ENCODE measurements at regions not wholly inside any gene's neighbourhood (a gene's known extent, or its start where the extent isn't known, plus 50 kb on each side); places are given as distances from the start of the nearest gene placed in this dataset.

DNA sequence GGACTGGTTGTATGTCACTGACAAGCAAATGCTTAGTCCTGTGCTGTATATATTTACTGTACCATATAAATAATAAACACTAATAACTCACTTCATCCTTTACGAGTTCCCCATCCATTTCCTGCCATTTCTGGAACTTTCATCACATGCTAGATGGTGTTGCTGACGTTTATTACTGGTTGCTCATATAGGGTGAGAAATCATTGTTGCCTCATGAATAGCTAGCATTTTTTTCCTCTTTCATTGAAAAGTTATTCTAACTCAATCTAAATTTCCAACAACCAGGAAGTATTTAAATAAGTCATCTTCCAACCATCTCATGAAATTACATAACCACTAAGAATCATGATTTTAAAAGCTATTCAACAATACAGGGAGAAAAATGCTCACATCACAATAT is 88.6 kb upstream of the RCN1 start:
- no peaks in the 10 kb centered on the region for H3K4me1 Mint-ChIP-seq (ENCODE audit: unreplicated experiment)
- H3K27me3 Mint-ChIP-seq, result peaks cover 52% of the 10 kb centered on the region
- H3K9me3 Mint-ChIP-seq, result no peaks in the 10 kb centered on the region

DNA sequence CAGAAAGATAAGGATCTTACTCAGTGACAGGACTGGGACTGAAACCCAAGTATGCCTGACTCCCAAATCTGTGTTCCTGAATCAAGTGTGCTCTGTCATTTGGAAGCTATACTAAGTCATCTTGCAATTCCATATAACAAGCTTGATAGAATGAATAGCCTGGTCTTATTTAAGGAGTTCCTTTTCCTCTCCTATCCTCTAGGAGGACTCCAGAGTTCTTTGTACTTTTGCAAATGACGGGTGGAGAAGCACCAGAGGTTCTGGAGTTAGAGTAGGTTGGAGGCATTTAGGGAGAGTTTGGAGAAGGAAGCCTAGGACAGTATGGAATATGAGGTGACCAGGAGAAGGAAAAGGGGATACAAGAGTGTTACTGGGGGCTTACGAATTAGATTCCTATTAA is 92.9 kb upstream of the RCN1 start:
- TF ChIP-seq, protein P1, sequence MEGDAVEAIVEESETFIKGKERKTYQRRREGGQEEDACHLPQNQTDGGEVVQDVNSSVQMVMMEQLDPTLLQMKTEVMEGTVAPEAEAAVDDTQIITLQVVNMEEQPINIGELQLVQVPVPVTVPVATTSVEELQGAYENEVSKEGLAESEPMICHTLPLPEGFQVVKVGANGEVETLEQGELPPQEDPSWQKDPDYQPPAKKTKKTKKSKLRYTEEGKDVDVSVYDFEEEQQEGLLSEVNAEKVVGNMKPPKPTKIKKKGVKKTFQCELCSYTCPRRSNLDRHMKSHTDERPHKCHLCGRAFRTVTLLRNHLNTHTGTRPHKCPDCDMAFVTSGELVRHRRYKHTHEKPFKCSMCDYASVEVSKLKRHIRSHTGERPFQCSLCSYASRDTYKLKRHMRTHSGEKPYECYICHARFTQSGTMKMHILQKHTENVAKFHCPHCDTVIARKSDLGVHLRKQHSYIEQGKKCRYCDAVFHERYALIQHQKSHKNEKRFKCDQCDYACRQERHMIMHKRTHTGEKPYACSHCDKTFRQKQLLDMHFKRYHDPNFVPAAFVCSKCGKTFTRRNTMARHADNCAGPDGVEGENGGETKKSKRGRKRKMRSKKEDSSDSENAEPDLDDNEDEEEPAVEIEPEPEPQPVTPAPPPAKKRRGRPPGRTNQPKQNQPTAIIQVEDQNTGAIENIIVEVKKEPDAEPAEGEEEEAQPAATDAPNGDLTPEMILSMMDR (conservative IDR thresholded peaks at IDR 0.05), result no peak

More for the DNA sequence above, 88.6 kb upstream of the RCN1 start:
- Mint-ChIP-seq H3K36me3 (no peaks in the 10 kb centered on the region), H3K4me3 (no peak overlapping the region), H3K27ac (no peak overlapping the region)
- TF ChIP-seq, protein P1 (conservative IDR thresholded peaks at IDR 0.05), result no peak
- no peak for DNase-seq (ENCODE audit: extremely low spot score, unreplicated experiment)

GRCh38 chr11:31996159-31996881 is 94.6 kb upstream of the RCN1 start:
- DNase-seq (ENCODE audit: extremely low spot score, unreplicated experiment), result no peak
- Mint-ChIP-seq H3K9me3 (no peaks in the 10 kb centered on the region), H3K36me3 (no peaks in the 10 kb centered on the region), H3K4me1 (ENCODE audit: unreplicated experiment) (no peaks in the 10 kb centered on the region), H3K4me3 (no peak overlapping the region), H3K27me3 (peaks cover 47% of the 10 kb centered on the region), H3K27ac (no peak overlapping the region)
- TF ChIP-seq, protein P1 (conservative IDR thresholded peaks at IDR 0.05), result no peak

More for the DNA sequence above, 92.9 kb upstream of the RCN1 start:
- peaks cover 54% of the 10 kb centered on the region for H3K27me3 Mint-ChIP-seq
- no peaks in the 10 kb centered on the region for H3K9me3 Mint-ChIP-seq
- H3K36me3 Mint-ChIP-seq, result no peaks in the 10 kb centered on the region
- no peak overlapping the region for H3K27ac Mint-ChIP-seq
- no peaks in the 10 kb centered on the region for H3K4me1 Mint-ChIP-seq (ENCODE audit: unreplicated experiment)
- no peak for DNase-seq (ENCODE audit: extremely low spot score, unreplicated experiment)
- no peak overlapping the region for H3K4me3 Mint-ChIP-seq

DNA sequence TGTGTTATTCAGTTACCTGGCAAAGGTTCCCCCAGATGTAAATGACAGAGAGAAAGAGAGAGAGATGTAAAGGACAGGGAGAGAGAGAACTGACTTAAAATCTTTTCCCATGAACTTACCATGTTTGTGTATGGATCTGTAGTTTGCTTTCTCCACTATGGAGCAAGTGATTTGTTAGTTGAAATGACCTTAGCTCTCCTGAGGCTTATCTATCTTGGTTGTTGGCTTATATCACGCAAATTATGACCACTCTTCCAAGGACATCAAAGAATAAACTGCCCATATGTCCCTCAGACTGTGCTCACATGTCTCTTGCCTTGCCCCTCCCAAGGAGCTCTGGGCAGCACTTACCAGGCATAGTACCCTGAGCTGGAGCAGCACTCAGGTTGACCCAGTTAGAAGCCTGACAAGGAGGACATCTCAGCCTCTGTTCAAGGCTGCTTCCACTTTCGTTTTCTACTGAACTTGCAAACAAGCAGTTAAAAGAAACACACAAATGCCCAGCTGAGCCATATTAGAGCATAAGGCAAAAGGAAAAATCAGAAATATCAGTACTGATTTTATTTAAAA is 95.3 kb upstream of the RCN1 start:
- Mint-ChIP-seq H3K36me3 (no peaks in the 10 kb centered on the region), H3K9me3 (no peaks in the 10 kb centered on the region), H3K27me3 (peaks cover 52% of the 10 kb centered on the region), H3K4me1 (ENCODE audit: unreplicated experiment) (no peaks in the 10 kb centered on the region), H3K4me3 (no peak overlapping the region), H3K27ac (no peak overlapping the region)
- TF ChIP-seq, protein P1 (conservative IDR thresholded peaks at IDR 0.05), result no peak
- no peak for DNase-seq (ENCODE audit: extremely low spot score, unreplicated experiment)

DNA sequence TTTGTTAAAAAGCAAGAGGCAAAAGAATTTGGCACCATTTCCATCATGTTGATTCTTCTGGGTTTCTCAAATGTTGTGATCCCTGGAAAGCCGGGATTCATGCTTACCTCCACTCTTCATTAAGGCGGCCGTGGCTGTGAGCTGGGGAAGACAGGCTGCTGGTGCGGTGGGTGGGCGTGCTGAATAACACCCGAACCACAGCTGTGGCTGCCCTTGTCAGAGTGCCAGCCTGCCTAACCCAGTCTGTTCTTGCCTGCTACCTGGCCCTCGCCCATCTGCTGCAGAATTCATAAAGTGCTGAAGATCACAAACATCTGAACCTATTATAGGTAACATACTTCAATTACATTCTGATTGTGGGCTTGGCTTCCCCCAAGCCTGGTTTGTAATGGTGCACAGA is 95.8 kb upstream of the RCN1 start:
- TF ChIP-seq, protein P1 (conservative IDR thresholded peaks at IDR 0.05), result no peak
- H3K4me3 Mint-ChIP-seq, result no peak overlapping the region
- DNase-seq (ENCODE audit: extremely low spot score, unreplicated experiment), result no peak
- no peaks in the 10 kb centered on the region for H3K36me3 Mint-ChIP-seq
- H3K9me3 Mint-ChIP-seq, result no peaks in the 10 kb centered on the region
- H3K27ac Mint-ChIP-seq, result no peak overlapping the region
- H3K27me3 Mint-ChIP-seq, result peaks cover 58% of the 10 kb centered on the region
- H3K4me1 Mint-ChIP-seq (ENCODE audit: unreplicated experiment), result no peaks in the 10 kb centered on the region

Data from type B pancreatic cell (in vitro differentiated cells).